ENCODE measurements at regions not wholly inside any gene's neighbourhood (a gene's known extent, or its start where the extent isn't known, plus 50 kb on each side); places are given as distances from the start of the nearest gene placed in this dataset.

DNA sequence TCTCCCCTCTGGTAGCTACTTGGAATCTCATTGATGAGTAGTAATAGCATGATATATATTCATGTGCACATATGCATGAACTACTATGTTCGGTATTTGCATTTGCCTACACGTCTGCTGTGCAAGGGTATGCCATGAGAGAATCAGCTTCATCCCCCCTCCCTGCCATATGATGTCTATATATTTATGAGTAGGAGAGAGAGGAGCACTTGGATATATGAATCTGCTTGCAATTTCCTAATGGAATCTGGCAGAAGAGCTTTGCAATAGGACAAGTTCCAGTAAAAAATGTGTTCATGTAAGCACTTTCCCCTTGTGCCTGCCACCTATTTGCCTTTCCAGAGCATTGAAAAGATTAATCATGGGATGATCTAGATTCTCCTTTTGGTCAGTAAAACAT, 76.2 kb upstream of the BACH2 start:
- TF ChIP-seq, protein P1, sequence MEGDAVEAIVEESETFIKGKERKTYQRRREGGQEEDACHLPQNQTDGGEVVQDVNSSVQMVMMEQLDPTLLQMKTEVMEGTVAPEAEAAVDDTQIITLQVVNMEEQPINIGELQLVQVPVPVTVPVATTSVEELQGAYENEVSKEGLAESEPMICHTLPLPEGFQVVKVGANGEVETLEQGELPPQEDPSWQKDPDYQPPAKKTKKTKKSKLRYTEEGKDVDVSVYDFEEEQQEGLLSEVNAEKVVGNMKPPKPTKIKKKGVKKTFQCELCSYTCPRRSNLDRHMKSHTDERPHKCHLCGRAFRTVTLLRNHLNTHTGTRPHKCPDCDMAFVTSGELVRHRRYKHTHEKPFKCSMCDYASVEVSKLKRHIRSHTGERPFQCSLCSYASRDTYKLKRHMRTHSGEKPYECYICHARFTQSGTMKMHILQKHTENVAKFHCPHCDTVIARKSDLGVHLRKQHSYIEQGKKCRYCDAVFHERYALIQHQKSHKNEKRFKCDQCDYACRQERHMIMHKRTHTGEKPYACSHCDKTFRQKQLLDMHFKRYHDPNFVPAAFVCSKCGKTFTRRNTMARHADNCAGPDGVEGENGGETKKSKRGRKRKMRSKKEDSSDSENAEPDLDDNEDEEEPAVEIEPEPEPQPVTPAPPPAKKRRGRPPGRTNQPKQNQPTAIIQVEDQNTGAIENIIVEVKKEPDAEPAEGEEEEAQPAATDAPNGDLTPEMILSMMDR (IDR thresholded peaks at IDR 0.05): no peak
- TF ChIP-seq ZFX (IDR thresholded peaks at IDR 0.05; ENCODE audit: borderline replicate concordance): no peak

All from 22Rv1 (cell line).